Cardiac muscle cell (in vitro differentiated cells and primary cell): ENCODE measurements at regions not wholly inside any gene's neighbourhood (a gene's known extent, or its start where the extent isn't known, plus 50 kb on each side); places are given as distances from the start of the nearest gene placed in this dataset.

Experiments used
- DNase-seq, 2 donors: peaks; one replicate each; pipeline versions ENCODE4 v3.0.0 to v3.0.0-alpha.2; 2010 to 2017; ENCODE audit warnings: low read depth in 1 of 2, low spot score in 1 of 2
- H3K27ac ChIP-seq: fragments of 200-600 bp; sonication (generic); 2 replicates; pipeline ENCODE4 v1.5.1; 2016
- H3K27me3 ChIP-seq: fragments of 200-600 bp; sonication (generic); 2 replicates; pipeline ENCODE4 v1.6.0; 2016; ENCODE audit warnings: control low read depth
- H3K36me3 ChIP-seq: fragments of 200-600 bp; sonication (generic); 2 replicates; pipeline ENCODE4 v1.5.1; 2016; ENCODE audit warnings: control low read depth
- H3K4me1 ChIP-seq: fragments of 200-600 bp; sonication (generic); 2 replicates; pipeline ENCODE4 v1.8.1; 2017; ENCODE audit warnings: low read depth, mild to moderate bottlenecking, mixed run types
- H3K4me3 ChIP-seq: fragments of 200-600 bp; sonication (generic); 2 replicates; pipeline ENCODE4 v1.5.1; 2016; ENCODE audit warnings: mild to moderate bottlenecking
- H3K9me3 ChIP-seq: fragments of 200-600 bp; sonication (generic); 2 replicates; pipeline ENCODE4 v1.5.1; 2017; ENCODE audit warnings: low read depth, mild to moderate bottlenecking, control low read depth
- TF ChIP-seq, protein P1 (sequence below): IDR thresholded peaks from 2 replicates; pipeline ENCODE4 v1.5.1; 2012; ENCODE audit warnings: low read depth, mild to moderate bottlenecking, low read length

- Histone ChIP-seq H3K27me3 (no peaks in the 10 kb centered on the region), H3K4me1 (peaks cover 21% of the 10 kb centered on the region), H3K4me3 (no peak overlapping the region), H3K9me3 (no peaks in the 10 kb centered on the region), H3K36me3 (no peaks in the 10 kb centered on the region), H3K27ac (peak overlapping the region; percentile 77)
- DNase-seq = no peak
- TF ChIP-seq, protein P1, sequence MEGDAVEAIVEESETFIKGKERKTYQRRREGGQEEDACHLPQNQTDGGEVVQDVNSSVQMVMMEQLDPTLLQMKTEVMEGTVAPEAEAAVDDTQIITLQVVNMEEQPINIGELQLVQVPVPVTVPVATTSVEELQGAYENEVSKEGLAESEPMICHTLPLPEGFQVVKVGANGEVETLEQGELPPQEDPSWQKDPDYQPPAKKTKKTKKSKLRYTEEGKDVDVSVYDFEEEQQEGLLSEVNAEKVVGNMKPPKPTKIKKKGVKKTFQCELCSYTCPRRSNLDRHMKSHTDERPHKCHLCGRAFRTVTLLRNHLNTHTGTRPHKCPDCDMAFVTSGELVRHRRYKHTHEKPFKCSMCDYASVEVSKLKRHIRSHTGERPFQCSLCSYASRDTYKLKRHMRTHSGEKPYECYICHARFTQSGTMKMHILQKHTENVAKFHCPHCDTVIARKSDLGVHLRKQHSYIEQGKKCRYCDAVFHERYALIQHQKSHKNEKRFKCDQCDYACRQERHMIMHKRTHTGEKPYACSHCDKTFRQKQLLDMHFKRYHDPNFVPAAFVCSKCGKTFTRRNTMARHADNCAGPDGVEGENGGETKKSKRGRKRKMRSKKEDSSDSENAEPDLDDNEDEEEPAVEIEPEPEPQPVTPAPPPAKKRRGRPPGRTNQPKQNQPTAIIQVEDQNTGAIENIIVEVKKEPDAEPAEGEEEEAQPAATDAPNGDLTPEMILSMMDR = no peak
Measured at GRCh38 chr15:38626443-38627050, 61.9 kb upstream of the RASGRP1 start.

DNA sequence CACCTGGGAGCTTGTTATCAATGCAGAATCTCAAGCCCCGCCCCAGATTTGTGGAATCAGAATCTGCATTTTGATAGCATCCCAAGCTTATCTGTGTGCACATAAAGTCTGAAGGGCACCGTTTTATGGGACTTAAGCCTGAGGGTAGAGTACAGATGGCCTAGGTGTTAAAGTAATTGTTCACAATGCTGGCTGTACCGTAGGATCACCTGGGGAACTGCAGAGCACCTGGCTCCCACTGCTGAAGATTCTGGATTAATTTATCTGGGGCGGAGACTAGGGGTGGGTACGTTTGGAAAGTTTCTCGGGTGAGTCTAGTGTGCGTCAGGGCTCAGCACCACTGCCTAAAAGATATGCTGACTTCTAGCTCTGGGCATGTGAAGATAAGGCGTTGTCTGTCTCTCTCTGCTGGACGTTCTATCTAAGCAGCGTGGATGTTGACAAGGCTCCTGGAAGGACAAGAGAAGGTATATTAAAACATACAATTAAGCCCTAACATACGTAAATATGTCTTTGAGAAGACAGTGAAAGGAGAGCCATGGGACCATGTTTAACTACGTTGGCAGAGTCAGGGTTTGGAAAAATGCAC lies 63.2 kb upstream of the RASGRP1 start:
- H3K4me1 ChIP-seq = peaks cover 19% of the 10 kb centered on the region

DNA sequence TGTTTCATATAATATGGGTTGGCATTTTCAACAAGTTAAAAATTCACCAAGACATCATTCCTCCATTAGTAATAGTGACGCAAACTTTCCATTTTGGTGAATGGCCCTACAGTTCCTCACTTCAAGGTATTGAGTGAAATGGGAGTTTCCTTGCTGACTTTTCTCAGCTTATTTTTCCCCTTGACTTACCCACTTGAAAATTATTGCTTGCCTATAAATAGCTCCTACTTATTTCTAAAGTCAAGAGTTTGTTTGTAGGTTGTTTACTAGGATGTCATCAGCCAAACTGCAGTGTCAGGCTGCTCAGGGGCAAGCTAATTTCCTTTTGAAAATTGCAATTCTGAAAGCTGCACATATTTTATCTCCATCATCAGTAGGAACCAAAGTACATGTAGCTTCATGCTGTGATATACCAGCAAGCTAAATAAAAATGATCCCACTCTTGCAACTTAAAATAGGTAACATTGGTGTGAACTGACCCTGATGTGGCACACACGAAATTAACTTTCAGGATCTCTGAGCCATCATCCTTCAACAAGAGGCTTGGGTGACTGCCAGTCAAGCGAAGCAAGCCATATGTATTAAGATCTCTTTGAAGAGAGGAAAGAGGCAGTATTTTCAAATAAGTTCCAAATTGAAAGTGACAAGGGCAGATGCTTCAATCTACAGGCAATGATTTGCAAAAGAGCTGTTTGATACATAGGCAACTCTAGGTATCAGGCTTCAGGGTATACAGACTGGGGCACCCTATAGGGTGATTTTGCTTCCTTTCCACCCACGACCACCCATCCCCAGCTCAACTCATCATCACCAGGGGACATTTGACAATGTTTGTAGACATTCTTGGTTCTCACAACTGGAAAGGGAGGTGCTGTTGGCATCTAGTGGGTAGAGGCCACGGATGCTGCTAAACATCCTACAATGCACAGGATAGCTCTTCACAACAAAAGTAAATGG lies 66.8 kb upstream of the RASGRP1 start:
- no peaks in the 10 kb centered on the region for H3K9me3 ChIP-seq
- H3K4me3 ChIP-seq = no peak overlapping the region
- no peaks in the 10 kb centered on the region for H3K27me3 ChIP-seq
- H3K27ac ChIP-seq = no peak overlapping the region
- TF ChIP-seq, protein P1 = no peak
- H3K36me3 ChIP-seq = no peaks in the 10 kb centered on the region
- H3K4me1 ChIP-seq = peaks cover 10% of the 10 kb centered on the region
- DNase-seq = no peak

More for the DNA sequence above, 63.2 kb upstream of the RASGRP1 start:
- H3K4me3 ChIP-seq = no peak overlapping the region
- DNase-seq = peak in 1 of 2 donors; percentile 9
- TF ChIP-seq, protein P1 = no peak
- H3K36me3 ChIP-seq = no peaks in the 10 kb centered on the region
- H3K9me3 ChIP-seq = no peaks in the 10 kb centered on the region
- no peak overlapping the region for H3K27ac ChIP-seq
- no peaks in the 10 kb centered on the region for H3K27me3 ChIP-seq

- TF ChIP-seq, protein P1 = no peak
- no peaks in the 10 kb centered on the region for H3K9me3 ChIP-seq
- no peak overlapping the region for H3K27ac ChIP-seq
Measured at GRCh38 chr15:38635170-38635569, 70.6 kb upstream of the RASGRP1 start.

GRCh38 chr15:38636597-38636996 lies 72.0 kb upstream of the RASGRP1 start:
- H3K27ac ChIP-seq = no peak overlapping the region
- H3K27me3 ChIP-seq = no peaks in the 10 kb centered on the region
- no peaks in the 10 kb centered on the region for H3K36me3 ChIP-seq
- no peaks in the 10 kb centered on the region for H3K4me1 ChIP-seq
- H3K9me3 ChIP-seq = no peaks in the 10 kb centered on the region
- no peak overlapping the region for H3K4me3 ChIP-seq
- TF ChIP-seq, protein P1 = no peak
- no peak for DNase-seq

More at GRCh38 chr15:38635170-38635569, 70.6 kb upstream of the RASGRP1 start:
- no peaks in the 10 kb centered on the region for H3K27me3 ChIP-seq
- peak in 1 of 2 donors; percentile 30 for DNase-seq
- no peaks in the 10 kb centered on the region for H3K4me1 ChIP-seq
- no peak overlapping the region for H3K4me3 ChIP-seq
- H3K36me3 ChIP-seq = no peaks in the 10 kb centered on the region
